Brain microvascular endothelial cell (primary cell): ENCODE measurements at regions not wholly inside any gene's neighbourhood (a gene's known extent, or its start where the extent isn't known, plus 50 kb on each side); places are given as distances from the start of the nearest gene placed in this dataset.

ENCODE experiments used
- DNase-seq: peaks from one replicate; pipeline ENCODE4 v3.0.0-alpha.2; 2020
- H3K27ac ChIP-seq: fragments of 250-450 bp; sonication (Bioruptor Pico); 2 replicates; pipeline ENCODE4 v1.5.1; 2020; ENCODE audit warnings: mild to moderate bottlenecking, moderate library complexity
- H3K27me3 ChIP-seq: fragments of 250-450 bp; sonication (Bioruptor Pico); replicated peaks from 2 replicates; pipeline ENCODE4 v1.5.1; 2020; ENCODE audit warnings: mild to moderate bottlenecking
- H3K36me3 ChIP-seq: fragments of 250-450 bp; sonication (Bioruptor Pico); replicated peaks from 2 replicates; pipeline ENCODE4 v1.5.1; 2020; ENCODE audit warnings: mild to moderate bottlenecking
- H3K4me3 ChIP-seq: 2 replicates; pipeline ENCODE4 v1.5.1; 2011; ENCODE audit warnings: low read depth, mild to moderate bottlenecking, control low read depth, low read length, moderate library complexity
- CTCF ChIP-seq: IDR thresholded peaks from 2 replicates; pipeline ENCODE4 v1.5.1; 2011; ENCODE audit warnings: low read depth, mild to moderate bottlenecking, moderate library complexity, low read length, control low read depth, inconsistent platforms; ENCODE audit errors: missing control alignments
- in situ Hi-C: cut with HindIII; loops from 2 replicates; pipeline ENCODE4 v1.10.0; 2017; ENCODE audit warnings: low sequenced_read_pairs, low pct_ligation_motif_present

DNA sequence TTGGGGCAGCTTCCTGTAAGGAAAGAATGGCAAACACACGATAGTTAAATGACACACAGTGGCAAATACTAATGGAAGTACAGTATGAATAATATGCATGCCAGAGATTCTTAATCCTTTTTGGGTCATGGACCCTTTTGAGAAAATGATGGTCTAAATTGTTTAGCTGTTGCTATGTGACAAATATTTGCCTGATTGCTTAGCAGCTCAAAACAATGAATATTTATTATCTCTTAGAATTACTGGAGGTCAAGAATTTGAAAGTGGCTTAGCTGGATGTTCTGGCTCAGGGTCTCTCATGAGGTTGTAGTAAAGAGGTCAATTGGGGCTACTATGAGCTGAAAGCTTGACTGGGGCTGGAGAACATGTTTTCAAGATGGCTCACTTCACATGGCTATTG, 69.7 kb downstream of the FANCF start:
- H3K27ac ChIP-seq, result no peak overlapping the region
- H3K4me3 ChIP-seq, result no peak overlapping the region
- DNase-seq, result no peak
- TF ChIP-seq CTCF, result no peak
- no peaks in the 10 kb centered on the region for H3K36me3 ChIP-seq
- in situ Hi-C loops, result no loop called here
- no peaks in the 10 kb centered on the region for H3K27me3 ChIP-seq

GRCh38 chr11:22554221-22554620, 71.4 kb downstream of the FANCF start:
- H3K36me3 ChIP-seq, result no peaks in the 10 kb centered on the region
- in situ Hi-C loops, result no loop called here
- TF ChIP-seq CTCF, result no peak
- no peak overlapping the region for H3K27ac ChIP-seq
- no peak overlapping the region for H3K4me3 ChIP-seq
- no peaks in the 10 kb centered on the region for H3K27me3 ChIP-seq
- DNase-seq, result no peak

DNA sequence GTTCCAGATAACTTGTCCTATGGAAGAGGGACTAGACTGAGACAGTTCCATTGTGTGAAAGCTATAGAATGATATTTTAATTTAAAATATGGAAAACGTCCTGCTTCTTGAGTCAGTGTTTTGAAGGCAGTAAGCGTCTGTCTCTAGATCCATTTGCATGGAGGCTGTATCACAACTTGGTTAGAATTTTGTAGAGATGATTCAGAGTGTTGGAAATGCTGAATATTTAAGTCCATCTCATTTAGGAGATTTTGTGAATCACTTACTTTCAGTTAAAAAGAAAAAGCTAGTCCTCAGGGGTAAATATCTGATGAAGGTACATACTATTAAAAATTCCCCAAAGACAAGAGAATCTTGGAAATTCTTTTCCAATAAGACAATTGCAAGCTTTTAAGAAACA, 72.7 kb downstream of the FANCF start:
- DNase-seq, result no peak
- TF ChIP-seq CTCF, result no peak
- H3K27me3 ChIP-seq, result no peaks in the 10 kb centered on the region
- H3K4me3 ChIP-seq, result no peak overlapping the region
- in situ Hi-C loops, result no loop called here
- H3K27ac ChIP-seq, result no peak overlapping the region
- H3K36me3 ChIP-seq, result no peaks in the 10 kb centered on the region

DNA sequence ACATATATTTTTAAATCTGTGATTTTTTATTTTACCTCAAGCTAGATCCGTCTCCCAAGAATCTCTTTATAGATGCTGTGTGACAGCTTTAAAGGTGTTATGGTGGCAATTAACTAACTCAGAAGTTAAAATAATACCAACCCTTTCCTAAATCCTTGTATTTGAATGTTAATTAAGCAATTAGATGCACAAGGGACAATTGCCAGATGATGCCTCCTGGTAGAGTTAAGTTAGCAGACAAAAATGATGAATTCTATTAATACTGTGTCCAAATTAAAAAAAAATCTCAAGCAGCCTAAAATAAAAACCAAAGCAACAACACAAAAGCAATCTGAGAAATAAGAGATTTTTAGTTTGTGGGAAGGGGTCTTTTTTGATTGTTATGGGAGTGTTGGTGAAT, 78.9 kb downstream of the FANCF start:
- Histone ChIP-seq H3K36me3 (no peaks in the 10 kb centered on the region), H3K4me3 (no peak overlapping the region), H3K27ac (no peak overlapping the region), H3K27me3 (no peaks in the 10 kb centered on the region)
- DNase-seq, result no peak
- no peak for TF ChIP-seq CTCF
- in situ Hi-C loops, result no loop called here

DNA sequence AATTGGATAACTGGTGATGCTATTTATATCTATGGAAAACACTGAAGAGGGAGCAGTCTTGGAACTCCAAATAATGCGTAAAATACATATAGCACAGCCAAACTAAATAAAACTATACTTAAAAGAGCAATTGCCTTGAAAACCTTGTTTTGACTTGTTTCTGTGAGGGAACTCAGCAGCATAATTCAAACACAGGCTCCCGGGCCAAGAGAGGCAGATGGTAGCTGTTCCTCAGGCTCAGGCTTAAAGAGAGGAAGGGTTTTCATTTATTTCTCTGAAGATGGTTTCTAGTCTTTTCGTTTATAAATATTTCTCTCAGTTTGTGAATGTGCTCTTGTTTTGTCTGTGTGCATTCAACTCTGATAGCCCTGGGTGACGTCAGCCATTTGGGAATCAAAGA, 82.4 kb downstream of the FANCF start:
- H3K27me3 ChIP-seq, result no peaks in the 10 kb centered on the region
- DNase-seq, result no peak

More for the DNA sequence above, 82.4 kb downstream of the FANCF start:
- no peaks in the 10 kb centered on the region for H3K36me3 ChIP-seq
- no peak for TF ChIP-seq CTCF
- no peak overlapping the region for H3K27ac ChIP-seq
- no peak overlapping the region for H3K4me3 ChIP-seq
- in situ Hi-C loops, result no loop called here
